H9 (cell line): ENCODE measurements at regions not wholly inside any gene's neighbourhood (a gene's known extent, or its start where the extent isn't known, plus 50 kb on each side); places are given as distances from the start of the nearest gene placed in this dataset.

Experiments
- DNase-seq: peaks from one replicate; pipeline ENCODE4 v3.0.0-alpha.2; 2017
- H2AFZ ChIP-seq: one replicate; pipeline ENCODE4 v1.6.1; 2013; ENCODE audit warnings: mild to moderate bottlenecking, low read length, control low read depth, moderate library complexity
- H2AK5ac ChIP-seq: 2 replicates; pipeline ENCODE4 v1.6.1; 2013; ENCODE audit warnings: low read length, control low read depth, mixed read lengths; ENCODE audit not compliant: insufficient read length
- H2BK120ac ChIP-seq: one replicate; pipeline ENCODE4 v1.6.1; 2013; ENCODE audit warnings: low read depth, mild to moderate bottlenecking, low read length, control low read depth, inconsistent platforms; ENCODE audit not compliant: poor library complexity, severe bottlenecking
- H2BK12ac ChIP-seq: 2 replicates; pipeline ENCODE4 v1.6.1; 2013; ENCODE audit warnings: low read length, control low read depth, mixed read lengths, low read depth; ENCODE audit not compliant: insufficient read length
- H2BK15ac ChIP-seq: 2 replicates; pipeline ENCODE4 v1.6.1; 2013; ENCODE audit warnings: low read depth, low read length, control low read depth
- H2BK20ac ChIP-seq: one replicate; pipeline ENCODE4 v1.6.1; 2013; ENCODE audit warnings: low read depth, mild to moderate bottlenecking, low read length, control low read depth, inconsistent platforms; ENCODE audit not compliant: poor library complexity, severe bottlenecking
- H2BK5ac ChIP-seq: 2 replicates; pipeline ENCODE4 v1.6.1; 2013; ENCODE audit warnings: low read length, control low read depth, mixed read lengths; ENCODE audit not compliant: insufficient read length
- H3K14ac ChIP-seq: 2 replicates; pipeline ENCODE4 v1.6.1; 2013; ENCODE audit warnings: low read length, control low read depth; ENCODE audit not compliant: insufficient read depth
- H3K18ac ChIP-seq: 2 replicates; pipeline ENCODE4 v1.6.1; 2013; ENCODE audit warnings: low read depth, mild to moderate bottlenecking, mixed read lengths, low read length, control low read depth; ENCODE audit not compliant: insufficient read length
- H3K23ac ChIP-seq: 2 replicates; pipeline ENCODE4 v1.6.1; 2013; ENCODE audit warnings: low read length, control low read depth, mixed read lengths, low read depth; ENCODE audit not compliant: insufficient read length
- H3K23me2 ChIP-seq: 2 replicates; pipeline ENCODE4 v1.6.1; 2013; ENCODE audit warnings: low read depth, mild to moderate bottlenecking, mixed read lengths, low read length, control low read depth; ENCODE audit not compliant: insufficient read length, poor library complexity, severe bottlenecking
- H3K27ac ChIP-seq: 2 replicates; pipeline ENCODE4 v1.5.1; 2013; ENCODE audit warnings: low read length, control low read depth, mixed read lengths, low read depth; ENCODE audit not compliant: insufficient read length
- H3K27me3 ChIP-seq: 2 replicates; pipeline ENCODE4 v1.6.1; 2013; ENCODE audit warnings: low read length, control low read depth, inconsistent platforms; ENCODE audit not compliant: insufficient read depth
- H3K4ac ChIP-seq: 2 replicates; pipeline ENCODE4 v1.6.1; 2013; ENCODE audit warnings: low read depth, mild to moderate bottlenecking, control low read depth, inconsistent platforms, low read length, moderate library complexity
- H3K4me1 ChIP-seq: 2 replicates; pipeline ENCODE4 v1.6.1; 2013; ENCODE audit warnings: low read length, control low read depth, inconsistent platforms; ENCODE audit not compliant: insufficient read depth
- H3K4me2 ChIP-seq: 2 replicates; pipeline ENCODE4 v1.6.1; 2013; ENCODE audit warnings: low read length, control low read depth, mixed read lengths; ENCODE audit not compliant: insufficient read length, insufficient read depth
- H3K56ac ChIP-seq: 2 replicates; pipeline ENCODE4 v1.6.1; 2013; ENCODE audit warnings: low read depth, mild to moderate bottlenecking, mixed read lengths, low read length, control low read depth; ENCODE audit not compliant: insufficient read length
- H3K79me1 ChIP-seq: 2 replicates; pipeline ENCODE4 v1.6.1; 2013; ENCODE audit warnings: low read depth, mild to moderate bottlenecking, moderate library complexity, low read length, control low read depth, inconsistent platforms; ENCODE audit not compliant: insufficient read depth, poor library complexity, severe bottlenecking
- H3K79me2 ChIP-seq: 2 replicates; pipeline ENCODE4 v1.6.1; 2013; ENCODE audit warnings: low read length, control low read depth, inconsistent platforms; ENCODE audit not compliant: insufficient read depth
- H3K9ac ChIP-seq: 2 replicates; pipeline ENCODE4 v1.6.1; 2013; ENCODE audit warnings: low read length, control low read depth, mixed read lengths; ENCODE audit not compliant: insufficient read length; ENCODE audit errors: extremely low read depth
- H3K9me3 ChIP-seq: one replicate; pipeline ENCODE4 v1.6.1; 2013; ENCODE audit warnings: low read depth, low read length, inconsistent platforms; ENCODE audit not compliant: control insufficient read depth
- H3T11ph ChIP-seq: one replicate; pipeline ENCODE4 v1.6.1; 2013; ENCODE audit warnings: mild to moderate bottlenecking, low read length, control low read depth, inconsistent platforms
- H4K20me1 ChIP-seq: one replicate; pipeline ENCODE4 v1.6.1; 2013; ENCODE audit not compliant: control insufficient read depth, insufficient read length, insufficient read depth
- H4K5ac ChIP-seq: 2 replicates; pipeline ENCODE4 v1.6.1; 2013; ENCODE audit warnings: low read depth, mild to moderate bottlenecking, mixed read lengths, low read length, control low read depth; ENCODE audit not compliant: insufficient read length
- H4K8ac ChIP-seq: replicated peaks from 2 replicates; pipeline ENCODE4 v1.6.1; 2013; ENCODE audit warnings: low read length, control low read depth, mixed read lengths, low read depth; ENCODE audit not compliant: insufficient read length
- H4K91ac ChIP-seq: 2 replicates; pipeline ENCODE4 v1.6.1; 2013; ENCODE audit warnings: low read depth, mild to moderate bottlenecking, moderate library complexity, mixed read lengths, low read length, control low read depth; ENCODE audit not compliant: insufficient read length
- H3K27ac Mint-ChIP-seq, 3 experiments: 2 replicates in 2 of 3; 3 replicates in 1 of 3; pipeline ENCODE4 v1.8.0; 2020 to 2021; ENCODE audit warnings: mixed read lengths in 3 of 3, mild to moderate bottlenecking in 1 of 3, moderate library complexity in 1 of 3
- H3K27me3 Mint-ChIP-seq: 2 replicates; pipeline ENCODE4 v1.8.0; 2021; ENCODE audit warnings: low read depth, mild to moderate bottlenecking, moderate library complexity, mixed read lengths
- H3K36me3 Mint-ChIP-seq, 3 experiments: 2 replicates in 2 of 3; 3 replicates in 1 of 3; pipeline ENCODE4 v1.8.0; 2020 to 2021; ENCODE audit warnings: low read depth in 3 of 3, mixed read lengths in 3 of 3; ENCODE audit not compliant: insufficient read depth in 1 of 3
- H3K4me1 Mint-ChIP-seq, 2 experiments: 2 replicates each; pipeline ENCODE4 v1.8.0; 2020; ENCODE audit warnings: mixed read lengths in 2 of 2
- H3K4me3 Mint-ChIP-seq, 2 experiments: 2 replicates in 1 of 2; 3 replicates in 1 of 2; pipeline ENCODE4 v1.8.0; 2020 to 2021; ENCODE audit warnings: mild to moderate bottlenecking in 2 of 2, mixed read lengths in 2 of 2, moderate library complexity in 1 of 2
- H3K9me3 Mint-ChIP-seq, 2 experiments: 2 replicates in 1 of 2; 3 replicates in 1 of 2; pipeline ENCODE4 v1.8.0; 2020; ENCODE audit warnings: mild to moderate bottlenecking in 2 of 2, mixed read lengths in 2 of 2, moderate library complexity in 1 of 2
- CTCF ChIP-seq: fragments of 200-600 bp; sonication (generic); conservative IDR thresholded peaks from 3 replicates; pipeline ENCODE4 v1.8.0; 2021; ENCODE audit warnings: antibody characterized with exemption, mild to moderate bottlenecking
- WGBS: extraction: QIAGEN DNeasy Blood & Tissue Kit; methylation state at CpG from one replicate; pipeline ENCODE4 v1.1.7; 2013; ENCODE audit warnings: missing lambda C conversion rate, low lambda C conversion rate, mixed read lengths; ENCODE audit not compliant: insufficient read length; ENCODE audit errors: extremely low coverage; 5-methylcytosine and 5-hydroxymethylcytosine counted together

- H3K9me3 Mint-ChIP-seq, result peaks cover 5 to 10% of the 10 kb centered on the region in 2 experiments; a peak in 3 of 5 replicates
- TF ChIP-seq CTCF, result no peak
- no peak overlapping the region for H3K4ac ChIP-seq
- no peaks in the 10 kb centered on the region for H3K4me1 Mint-ChIP-seq
- H4K5ac ChIP-seq, result no peak overlapping the region
- no peaks in the 10 kb centered on the region for H3K27me3 ChIP-seq
- H3K27me3 Mint-ChIP-seq, result no peaks in the 10 kb centered on the region
- H3K9ac ChIP-seq, result no peak overlapping the region
- no peak overlapping the region for H3K14ac ChIP-seq
- no peak overlapping the region for H3K27ac ChIP-seq
- H3K79me2 ChIP-seq, result no peaks in the 10 kb centered on the region
- H2BK120ac ChIP-seq, result no peak overlapping the region
- H3K4me1 ChIP-seq, result no peaks in the 10 kb centered on the region
- H3K27ac Mint-ChIP-seq, result no peak overlapping the region
- no peak overlapping the region for H3K4me3 Mint-ChIP-seq
- H2BK20ac ChIP-seq, result no peak overlapping the region
- H3K23ac ChIP-seq, result no peak overlapping the region
- no peak overlapping the region for H2BK12ac ChIP-seq
- no peaks in the 10 kb centered on the region for H3K9me3 ChIP-seq
- no peak overlapping the region for H2AFZ ChIP-seq
- no peaks in the 10 kb centered on the region; a peak in 1 of 7 replicates for H3K36me3 Mint-ChIP-seq
- no peak overlapping the region for H2AK5ac ChIP-seq
- no peaks in the 10 kb centered on the region for H3K79me1 ChIP-seq
- no peak overlapping the region for H4K91ac ChIP-seq
- H4K8ac ChIP-seq, result no peak overlapping the region
- H4K20me1 ChIP-seq, result no peaks in the 10 kb centered on the region
- WGBS, result no CpG with 5 or more reads among the region's 14 CpGs
- DNase-seq, result no peak
- H3K56ac ChIP-seq, result no peak overlapping the region
- H2BK15ac ChIP-seq, result no peak overlapping the region
- H2BK5ac ChIP-seq, result no peak overlapping the region
- no peak overlapping the region for H3T11ph ChIP-seq
- H3K23me2 ChIP-seq, result no peaks in the 10 kb centered on the region
- H3K4me2 ChIP-seq, result no peak overlapping the region
- no peak overlapping the region for H3K18ac ChIP-seq
Observed at GRCh38 chr14:98623788-98624415, 648.1 kb downstream of the BCL11B start.
